Vagina (tissue), 2 donors: ENCODE measurements at regions not wholly inside any gene's neighbourhood (a gene's known extent, or its start where the extent isn't known, plus 50 kb on each side); places are given as distances from the start of the nearest gene placed in this dataset.

ENCODE experiments used
- DNase-seq, 2 donors: peaks; one replicate each; pipeline ENCODE4 v3.0.0-alpha.2; 2017; ENCODE audit errors: extremely low spot score in 2 of 2
- H3K27ac ChIP-seq: fragments of 200-600 bp; sonication (generic); one replicate; pipeline ENCODE4 v1.5.1; 2019
- H3K27me3 ChIP-seq: fragments of 200-600 bp; sonication (generic); one replicate; pipeline ENCODE4 v1.5.1; 2019
- H3K36me3 ChIP-seq, 2 donors: fragments of 200-600 bp; sonication (generic); one replicate each; pipeline ENCODE4 v1.5.1; 2017 to 2019
- H3K4me1 ChIP-seq: fragments of 200-600 bp; sonication (generic); one replicate; pipeline ENCODE4 v1.5.1; 2019
- H3K4me3 ChIP-seq, 2 donors: fragments of 200-600 bp; sonication (generic); 1 replicate in 1 of 2; 2 replicates in 1 of 2; pipeline ENCODE4 v1.5.1; 2016 to 2019
- H3K9me3 ChIP-seq: fragments of 200-600 bp; sonication (generic); one replicate; pipeline ENCODE4 v1.5.1; 2019
- POLR2A ChIP-seq, 2 donors: fragments of 450-650 bp; IDR thresholded peaks; one replicate each; pipeline ENCODE4 v1.6.1; 2017; ENCODE audit warnings: antibody characterized with exemption in 2 of 2, mild to moderate bottlenecking in 2 of 2, moderate library complexity in 2 of 2
- POLR2AphosphoS5 ChIP-seq, 2 donors: sonication (generic); formaldehyde crosslinking; IDR thresholded peaks; one replicate each; pipeline ENCODE4 v1.9.0; 2017; ENCODE audit warnings: antibody characterized with exemption in 2 of 2, mild to moderate bottlenecking in 2 of 2, low read depth in 1 of 2; ENCODE audit not compliant: insufficient read depth in 1 of 2
- intact Hi-C: fragments of 100-400 bp; cut with DNase I; formaldehyde crosslinking; loops from one replicate; pipeline ENCODE4 v1.15.1; 2023
- TF ChIP-seq, protein P1 (sequence below), 3 experiments: fragments of 450-650 bp in 2 of 3; fragments of 200-600 bp in 1 of 3; sonication (generic) in 1 of 3; IDR thresholded peaks; one replicate each; pipeline ENCODE4 v1.5.1; 2017 to 2019; ENCODE audit warnings: antibody characterized with exemption in 3 of 3, mild to moderate bottlenecking in 2 of 3, moderate library complexity in 2 of 3

DNA sequence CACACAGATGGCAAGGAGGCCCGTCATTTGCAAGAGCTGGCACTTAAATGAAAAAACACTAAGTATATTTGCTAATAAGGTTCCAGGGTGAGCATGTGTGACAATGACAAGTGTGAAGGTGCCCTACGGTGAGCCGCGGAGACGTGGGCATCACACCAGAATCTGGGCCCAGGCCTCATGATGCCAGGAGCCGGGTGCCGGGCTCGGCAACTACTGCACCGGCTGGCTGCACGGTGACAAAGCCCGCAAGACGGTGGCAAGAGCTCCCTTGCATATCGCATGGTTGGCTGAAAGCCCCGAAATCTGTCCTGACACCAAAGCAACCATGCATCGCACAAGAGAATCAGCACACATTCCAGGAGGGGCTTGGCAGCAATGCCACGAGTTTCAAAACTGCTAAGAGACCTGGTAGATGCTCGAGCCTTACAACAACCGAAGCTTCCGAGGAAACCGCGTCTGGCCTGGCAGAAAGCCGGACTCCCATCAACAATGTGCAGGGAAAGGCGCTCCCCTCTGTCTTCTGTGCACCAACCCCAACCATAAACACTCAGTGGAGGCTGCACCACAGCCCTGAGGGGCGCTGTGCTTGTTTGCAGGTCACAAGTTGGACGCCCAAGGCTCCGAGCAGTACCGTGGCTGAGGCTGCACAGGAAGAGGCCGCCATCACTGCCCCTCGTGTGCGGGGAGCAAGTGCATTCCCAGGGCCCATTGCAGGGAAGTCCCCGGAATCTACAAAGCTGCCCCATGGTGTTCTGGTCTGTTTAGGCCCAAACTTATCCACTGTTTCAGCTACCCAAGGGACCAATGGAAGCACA is 339.7 kb downstream of the CTTN start:
- no peak overlapping the region for H3K4me3 ChIP-seq
- H3K4me1 ChIP-seq: no peaks in the 10 kb centered on the region
- H3K36me3 ChIP-seq: no peaks in the 10 kb centered on the region
- DNase-seq: no peak
- intact Hi-C loops: no loop called here
- no peaks in the 10 kb centered on the region for H3K27me3 ChIP-seq
- H3K9me3 ChIP-seq: no peaks in the 10 kb centered on the region
- H3K27ac ChIP-seq: no peak overlapping the region
- TF ChIP-seq POLR2AphosphoS5 (IDR thresholded peaks at IDR 0.05; ENCODE audit: insufficient read depth in 1 of 2, low read depth in 1 of 2): no peak
- no peak for TF ChIP-seq POLR2A (IDR thresholded peaks at IDR 0.05)
- TF ChIP-seq, protein P1, sequence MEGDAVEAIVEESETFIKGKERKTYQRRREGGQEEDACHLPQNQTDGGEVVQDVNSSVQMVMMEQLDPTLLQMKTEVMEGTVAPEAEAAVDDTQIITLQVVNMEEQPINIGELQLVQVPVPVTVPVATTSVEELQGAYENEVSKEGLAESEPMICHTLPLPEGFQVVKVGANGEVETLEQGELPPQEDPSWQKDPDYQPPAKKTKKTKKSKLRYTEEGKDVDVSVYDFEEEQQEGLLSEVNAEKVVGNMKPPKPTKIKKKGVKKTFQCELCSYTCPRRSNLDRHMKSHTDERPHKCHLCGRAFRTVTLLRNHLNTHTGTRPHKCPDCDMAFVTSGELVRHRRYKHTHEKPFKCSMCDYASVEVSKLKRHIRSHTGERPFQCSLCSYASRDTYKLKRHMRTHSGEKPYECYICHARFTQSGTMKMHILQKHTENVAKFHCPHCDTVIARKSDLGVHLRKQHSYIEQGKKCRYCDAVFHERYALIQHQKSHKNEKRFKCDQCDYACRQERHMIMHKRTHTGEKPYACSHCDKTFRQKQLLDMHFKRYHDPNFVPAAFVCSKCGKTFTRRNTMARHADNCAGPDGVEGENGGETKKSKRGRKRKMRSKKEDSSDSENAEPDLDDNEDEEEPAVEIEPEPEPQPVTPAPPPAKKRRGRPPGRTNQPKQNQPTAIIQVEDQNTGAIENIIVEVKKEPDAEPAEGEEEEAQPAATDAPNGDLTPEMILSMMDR (IDR thresholded peaks at IDR 0.05): no peak

DNA sequence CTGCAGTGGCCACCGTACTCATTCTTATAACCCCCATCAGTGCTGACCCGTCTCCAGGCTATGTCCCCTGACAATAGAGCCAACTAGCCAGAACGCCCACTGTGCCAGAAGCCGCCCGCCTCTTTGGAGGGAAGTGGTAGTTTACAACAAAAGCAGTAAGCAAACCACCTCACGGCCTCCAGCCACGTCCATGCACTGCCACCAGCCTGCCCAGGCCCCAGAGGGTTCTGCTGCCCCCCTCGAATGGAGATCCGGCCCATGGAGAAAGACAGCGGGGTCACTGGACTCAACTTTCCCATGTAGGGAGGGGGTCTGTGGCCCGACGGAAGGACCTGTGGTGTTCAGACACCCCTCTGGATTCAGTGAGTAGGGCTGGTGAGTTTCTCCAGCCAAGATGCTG is 340.3 kb downstream of the CTTN start:
- H3K27me3 ChIP-seq: no peaks in the 10 kb centered on the region
- intact Hi-C loops: no loop called here
- H3K4me1 ChIP-seq: no peaks in the 10 kb centered on the region
- TF ChIP-seq, protein P1 (IDR thresholded peaks at IDR 0.05): no peak
- TF ChIP-seq POLR2A (IDR thresholded peaks at IDR 0.05): no peak
- no peak for TF ChIP-seq POLR2AphosphoS5 (IDR thresholded peaks at IDR 0.05; ENCODE audit: insufficient read depth in 1 of 2, low read depth in 1 of 2)
- no peaks in the 10 kb centered on the region for H3K9me3 ChIP-seq
- H3K27ac ChIP-seq: no peak overlapping the region
- H3K4me3 ChIP-seq: no peak overlapping the region
- DNase-seq: no peak
- no peaks in the 10 kb centered on the region for H3K36me3 ChIP-seq

DNA sequence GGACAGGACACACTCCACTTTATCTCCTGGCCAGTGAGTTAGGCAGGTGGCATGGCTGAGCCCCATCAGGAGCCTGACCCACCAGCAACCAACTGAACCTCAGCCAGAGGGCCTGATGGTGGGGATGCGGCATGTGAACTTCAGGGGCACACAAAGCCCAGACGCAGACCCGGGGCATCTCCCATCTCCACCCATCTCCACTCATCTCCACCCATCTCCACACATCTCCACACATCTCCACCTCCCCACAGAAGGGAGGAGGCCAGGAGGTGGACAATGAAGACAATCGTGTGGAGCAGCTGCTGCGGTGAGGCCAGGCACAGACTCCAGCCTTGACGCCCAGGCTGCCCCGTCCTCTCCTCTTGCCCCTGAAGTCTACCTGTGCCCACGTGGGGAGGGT is 340.8 kb downstream of the CTTN start:
- DNase-seq: no peak
- H3K4me1 ChIP-seq: no peaks in the 10 kb centered on the region
- no peak overlapping the region for H3K4me3 ChIP-seq
- H3K27ac ChIP-seq: no peak overlapping the region
- intact Hi-C loops: no loop called here
- no peaks in the 10 kb centered on the region for H3K36me3 ChIP-seq
- H3K27me3 ChIP-seq: no peaks in the 10 kb centered on the region
- no peaks in the 10 kb centered on the region for H3K9me3 ChIP-seq
- TF ChIP-seq POLR2AphosphoS5 (IDR thresholded peaks at IDR 0.05; ENCODE audit: insufficient read depth in 1 of 2, low read depth in 1 of 2) (no peak), POLR2A (IDR thresholded peaks at IDR 0.05) (no peak)
- TF ChIP-seq, protein P1 (IDR thresholded peaks at IDR 0.05): no peak

DNA sequence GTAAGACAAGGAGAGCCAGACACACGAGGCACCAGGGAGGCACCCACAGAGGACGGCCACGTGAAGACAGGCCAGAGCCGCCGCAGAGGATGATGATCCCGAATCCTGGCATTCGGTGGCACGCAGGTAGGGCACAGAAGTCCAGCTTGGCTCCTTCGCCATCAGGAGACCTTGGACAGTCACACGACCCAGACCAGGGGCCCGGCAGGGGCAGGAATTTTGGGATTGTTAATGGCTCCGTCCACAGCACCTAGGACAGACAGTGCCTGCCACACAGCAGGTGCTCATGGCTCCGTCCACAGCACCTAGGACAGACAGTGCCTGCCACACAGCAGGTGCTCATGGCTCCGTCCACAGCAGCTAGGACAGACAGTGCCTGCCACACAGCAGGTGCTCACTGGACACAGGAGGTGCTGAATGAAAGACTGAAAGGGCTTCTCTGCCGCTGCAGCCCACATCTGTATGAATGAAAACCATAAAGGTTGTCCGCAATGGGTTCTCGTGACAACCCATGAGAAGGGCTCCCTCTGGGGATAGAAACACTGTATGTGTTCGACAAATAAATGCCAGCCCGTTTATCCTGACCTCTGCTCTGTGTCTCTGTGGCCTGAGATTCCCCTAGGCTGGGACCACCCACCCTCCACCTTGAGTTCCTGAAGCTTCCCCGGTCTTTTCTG is 341.6 kb downstream of the CTTN start:
- Histone ChIP-seq H3K9me3 (no peaks in the 10 kb centered on the region), H3K4me1 (no peaks in the 10 kb centered on the region), H3K27ac (no peak overlapping the region), H3K4me3 (no peak overlapping the region), H3K27me3 (no peaks in the 10 kb centered on the region), H3K36me3 (no peaks in the 10 kb centered on the region)
- TF ChIP-seq POLR2AphosphoS5 (IDR thresholded peaks at IDR 0.05; ENCODE audit: insufficient read depth in 1 of 2, low read depth in 1 of 2) (no peak), POLR2A (IDR thresholded peaks at IDR 0.05) (no peak)
- TF ChIP-seq, protein P1 (IDR thresholded peaks at IDR 0.05): no peak
- no peak for DNase-seq
- intact Hi-C loops: no loop called here

DNA sequence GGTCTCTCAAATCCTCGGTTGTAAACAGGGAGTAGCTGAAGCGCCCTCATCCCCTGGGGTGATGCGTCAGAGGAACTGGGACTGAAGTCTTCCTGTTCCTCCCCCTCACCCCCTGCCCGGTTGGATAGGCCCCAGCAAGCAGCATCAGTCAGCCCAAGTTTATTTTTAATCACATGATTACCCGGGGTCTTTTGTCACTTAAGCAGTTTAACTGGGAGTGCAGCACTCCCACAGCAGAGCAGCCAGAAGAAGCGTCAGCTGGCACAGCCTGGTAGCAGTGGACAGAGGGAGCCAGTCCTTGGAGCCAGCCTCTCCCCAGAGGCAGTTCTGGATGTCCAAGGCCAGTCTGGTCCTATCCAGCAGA is 342.1 kb downstream of the CTTN start:
- no peaks in the 10 kb centered on the region for H3K36me3 ChIP-seq
- no peak overlapping the region for H3K4me3 ChIP-seq
- H3K27me3 ChIP-seq: no peaks in the 10 kb centered on the region
- H3K9me3 ChIP-seq: no peaks in the 10 kb centered on the region
- intact Hi-C loops: no loop called here
- no peak overlapping the region for H3K27ac ChIP-seq
- H3K4me1 ChIP-seq: no peaks in the 10 kb centered on the region
- no peak for DNase-seq
- no peak for TF ChIP-seq POLR2A (IDR thresholded peaks at IDR 0.05)
- TF ChIP-seq, protein P1 (IDR thresholded peaks at IDR 0.05): no peak
- TF ChIP-seq POLR2AphosphoS5 (IDR thresholded peaks at IDR 0.05; ENCODE audit: insufficient read depth in 1 of 2, low read depth in 1 of 2): no peak
